Neural cell (in vitro differentiated cells): ENCODE measurements at regions not wholly inside any gene's neighbourhood (a gene's known extent, or its start where the extent isn't known, plus 50 kb on each side); places are given as distances from the start of the nearest gene placed in this dataset.

ENCODE experiments used
- EP300 ChIP-seq: fragments of 450-650 bp; conservative IDR thresholded peaks from 2 replicates; pipeline ENCODE4 v1.6.1; 2014; ENCODE audit warnings: antibody characterized with exemption, mild to moderate bottlenecking, moderate library complexity; ENCODE audit not compliant: poor library complexity, severe bottlenecking
- EZH2 ChIP-seq: fragments of 200-600, 300-800 bp; shearing (Covaris generic), sonication (generic); IDR thresholded peaks from 2 replicates; pipeline ENCODE4 v1.6.1; 2014; ENCODE audit warnings: antibody characterized with exemption, low read length, borderline replicate concordance, mild to moderate bottlenecking; ENCODE audit not compliant: insufficient read depth, poor library complexity, severe bottlenecking
- MXI1 ChIP-seq: fragments of 450-650 bp; conservative IDR thresholded peaks from 2 replicates; pipeline ENCODE4 v1.6.1; 2014; ENCODE audit warnings: antibody characterized with exemption, mild to moderate bottlenecking; ENCODE audit not compliant: poor library complexity, severe bottlenecking
- POLR2AphosphoS5 ChIP-seq: IDR thresholded peaks from 2 replicates; pipeline ENCODE4 v1.6.1; 2012
- RAD21 ChIP-seq: fragments of 450-650 bp; conservative IDR thresholded peaks from 2 replicates; pipeline ENCODE4 v1.6.1; 2014; ENCODE audit warnings: antibody characterized with exemption, mild to moderate bottlenecking, moderate library complexity
- SMC3 ChIP-seq: fragments of 450-650 bp; conservative IDR thresholded peaks from 2 replicates; pipeline ENCODE4 v1.6.1; 2014; ENCODE audit warnings: antibody characterized with exemption, mild to moderate bottlenecking, moderate library complexity; ENCODE audit not compliant: poor library complexity
- TAF1 ChIP-seq: IDR thresholded peaks from 2 replicates; pipeline ENCODE4 v1.6.1; 2012; ENCODE audit warnings: low read depth
- TF ChIP-seq, protein P1 (sequence below): fragments of 450-650 bp; IDR thresholded peaks from 2 replicates; pipeline ENCODE4 v1.5.1; 2014; ENCODE audit warnings: antibody characterized with exemption, mild to moderate bottlenecking, moderate library complexity; ENCODE audit not compliant: poor library complexity, severe bottlenecking
- TF ChIP-seq, protein P2 (sequence below): IDR thresholded peaks from 2 replicates; pipeline ENCODE4 v1.6.1; 2012; ENCODE audit warnings: borderline replicate concordance

DNA sequence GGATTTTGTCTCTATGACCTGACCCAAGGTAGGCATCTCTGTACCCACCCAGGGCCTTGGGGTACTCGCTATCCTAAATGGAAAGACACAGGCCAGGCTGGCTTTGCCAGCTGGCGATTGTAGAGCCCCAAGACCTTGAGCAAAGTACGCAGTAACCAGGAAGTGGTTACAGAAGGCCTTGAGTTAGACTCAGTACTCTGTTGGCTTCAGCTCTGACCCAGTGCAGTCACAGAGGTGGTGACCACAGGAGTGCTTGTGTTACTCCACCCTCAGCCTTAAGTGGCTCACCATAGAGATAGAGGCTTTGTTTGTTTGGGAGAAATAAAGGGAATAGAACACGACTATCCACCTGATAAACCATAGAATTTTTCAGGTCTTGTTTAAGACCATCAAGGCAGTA is 880.5 kb upstream of the POU3F4 start:
- TF ChIP-seq MXI1 (no peak), POLR2AphosphoS5 (no peak), EP300 (no peak), RAD21 (no peak), TAF1 (no peak), EZH2 (no peak), SMC3 (no peak)
- TF ChIP-seq, protein P1, sequence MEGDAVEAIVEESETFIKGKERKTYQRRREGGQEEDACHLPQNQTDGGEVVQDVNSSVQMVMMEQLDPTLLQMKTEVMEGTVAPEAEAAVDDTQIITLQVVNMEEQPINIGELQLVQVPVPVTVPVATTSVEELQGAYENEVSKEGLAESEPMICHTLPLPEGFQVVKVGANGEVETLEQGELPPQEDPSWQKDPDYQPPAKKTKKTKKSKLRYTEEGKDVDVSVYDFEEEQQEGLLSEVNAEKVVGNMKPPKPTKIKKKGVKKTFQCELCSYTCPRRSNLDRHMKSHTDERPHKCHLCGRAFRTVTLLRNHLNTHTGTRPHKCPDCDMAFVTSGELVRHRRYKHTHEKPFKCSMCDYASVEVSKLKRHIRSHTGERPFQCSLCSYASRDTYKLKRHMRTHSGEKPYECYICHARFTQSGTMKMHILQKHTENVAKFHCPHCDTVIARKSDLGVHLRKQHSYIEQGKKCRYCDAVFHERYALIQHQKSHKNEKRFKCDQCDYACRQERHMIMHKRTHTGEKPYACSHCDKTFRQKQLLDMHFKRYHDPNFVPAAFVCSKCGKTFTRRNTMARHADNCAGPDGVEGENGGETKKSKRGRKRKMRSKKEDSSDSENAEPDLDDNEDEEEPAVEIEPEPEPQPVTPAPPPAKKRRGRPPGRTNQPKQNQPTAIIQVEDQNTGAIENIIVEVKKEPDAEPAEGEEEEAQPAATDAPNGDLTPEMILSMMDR, result no peak
- TF ChIP-seq, protein P2, sequence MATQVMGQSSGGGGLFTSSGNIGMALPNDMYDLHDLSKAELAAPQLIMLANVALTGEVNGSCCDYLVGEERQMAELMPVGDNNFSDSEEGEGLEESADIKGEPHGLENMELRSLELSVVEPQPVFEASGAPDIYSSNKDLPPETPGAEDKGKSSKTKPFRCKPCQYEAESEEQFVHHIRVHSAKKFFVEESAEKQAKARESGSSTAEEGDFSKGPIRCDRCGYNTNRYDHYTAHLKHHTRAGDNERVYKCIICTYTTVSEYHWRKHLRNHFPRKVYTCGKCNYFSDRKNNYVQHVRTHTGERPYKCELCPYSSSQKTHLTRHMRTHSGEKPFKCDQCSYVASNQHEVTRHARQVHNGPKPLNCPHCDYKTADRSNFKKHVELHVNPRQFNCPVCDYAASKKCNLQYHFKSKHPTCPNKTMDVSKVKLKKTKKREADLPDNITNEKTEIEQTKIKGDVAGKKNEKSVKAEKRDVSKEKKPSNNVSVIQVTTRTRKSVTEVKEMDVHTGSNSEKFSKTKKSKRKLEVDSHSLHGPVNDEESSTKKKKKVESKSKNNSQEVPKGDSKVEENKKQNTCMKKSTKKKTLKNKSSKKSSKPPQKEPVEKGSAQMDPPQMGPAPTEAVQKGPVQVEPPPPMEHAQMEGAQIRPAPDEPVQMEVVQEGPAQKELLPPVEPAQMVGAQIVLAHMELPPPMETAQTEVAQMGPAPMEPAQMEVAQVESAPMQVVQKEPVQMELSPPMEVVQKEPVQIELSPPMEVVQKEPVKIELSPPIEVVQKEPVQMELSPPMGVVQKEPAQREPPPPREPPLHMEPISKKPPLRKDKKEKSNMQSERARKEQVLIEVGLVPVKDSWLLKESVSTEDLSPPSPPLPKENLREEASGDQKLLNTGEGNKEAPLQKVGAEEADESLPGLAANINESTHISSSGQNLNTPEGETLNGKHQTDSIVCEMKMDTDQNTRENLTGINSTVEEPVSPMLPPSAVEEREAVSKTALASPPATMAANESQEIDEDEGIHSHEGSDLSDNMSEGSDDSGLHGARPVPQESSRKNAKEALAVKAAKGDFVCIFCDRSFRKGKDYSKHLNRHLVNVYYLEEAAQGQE, result no peak
